SK-N-DZ (cell line): ENCODE measurements at regions not wholly inside any gene's neighbourhood (a gene's known extent, or its start where the extent isn't known, plus 50 kb on each side); places are given as distances from the start of the nearest gene placed in this dataset.

Experiments
- DNase-seq: peaks from one replicate; pipeline ENCODE4 v3.0.0-alpha.2; 2015; ENCODE audit warnings: low spot score

GRCh38 chr10:78808736-78809367, 259.9 kb upstream of the ZMIZ1 start:
- no peak for DNase-seq

- no peak for DNase-seq
Observed at GRCh38 chr10:78811174-78811573, 257.6 kb upstream of the ZMIZ1 start.

GRCh38 chr10:78812571-78813318, 256.0 kb upstream of the ZMIZ1 start:
- no peak for DNase-seq

GRCh38 chr10:78813526-78813925, 255.2 kb upstream of the ZMIZ1 start:
- no peak for DNase-seq

- no peak for DNase-seq
Observed at GRCh38 chr10:78813998-78814399, 254.8 kb upstream of the ZMIZ1 start.

GRCh38 chr10:78814407-78814806, 254.4 kb upstream of the ZMIZ1 start:
- no peak for DNase-seq

GRCh38 chr10:78815702-78816334, 252.9 kb upstream of the ZMIZ1 start:
- no peak for DNase-seq

- DNase-seq, result no peak
Observed at GRCh38 chr10:78817361-78817760, 251.4 kb upstream of the ZMIZ1 start.

- no peak for DNase-seq
Observed at GRCh38 chr10:78817804-78818203, 251.0 kb upstream of the ZMIZ1 start.

- DNase-seq, result no peak
Observed at GRCh38 chr10:78819361-78820006, 249.3 kb upstream of the ZMIZ1 start.

- DNase-seq, result no peak
Observed at GRCh38 chr10:78820007-78820362, 248.8 kb upstream of the ZMIZ1 start.

- no peak for DNase-seq
Observed at GRCh38 chr10:78821052-78821451, 247.7 kb upstream of the ZMIZ1 start.

- DNase-seq, result no peak
Observed at GRCh38 chr10:78828647-78829539, 239.9 kb upstream of the ZMIZ1 start.

GRCh38 chr10:78829565-78829964, 239.2 kb upstream of the ZMIZ1 start:
- DNase-seq, result no peak

- DNase-seq, result no peak
Observed at GRCh38 chr10:78830062-78830975, 238.4 kb upstream of the ZMIZ1 start.

- DNase-seq, result no peak
Observed at GRCh38 chr10:78830976-78831375, 237.8 kb upstream of the ZMIZ1 start.

GRCh38 chr10:78831461-78831860, 237.3 kb upstream of the ZMIZ1 start:
- DNase-seq, result no peak

- DNase-seq, result no peak
Observed at GRCh38 chr10:78832281-78832680, 236.5 kb upstream of the ZMIZ1 start.

- DNase-seq, result no peak
Observed at GRCh38 chr10:78838141-78838657, 230.6 kb upstream of the ZMIZ1 start.

- DNase-seq, result no peak
Observed at GRCh38 chr10:78843495-78843894, 225.3 kb upstream of the ZMIZ1 start.
